SW480 (cell line): ENCODE measurements at regions not wholly inside any gene's neighbourhood (a gene's known extent, or its start where the extent isn't known, plus 50 kb on each side); places are given as distances from the start of the nearest gene placed in this dataset.
"Not testable (repeated sequence)": the region's sequence is repeated elsewhere in the genome, so short reads cannot be mapped to it uniquely, and the experiment has no call there.

Source experiments
- DNase-seq: peaks from one replicate; pipeline ENCODE4 v3.0.0-alpha.2; 2016; ENCODE audit warnings: low spot score

- DNase-seq = no peak
Measured at GRCh38 chr15:57767481-57767880, 61.0 kb downstream of the POLR2M start.

- DNase-seq = no peak
Measured at GRCh38 chr15:57769266-57769665, 62.8 kb downstream of the POLR2M start.

GRCh38 chr15:57770495-57770894, 64.0 kb downstream of the POLR2M start:
- DNase-seq = no peak

- DNase-seq = no peak
Measured at GRCh38 chr15:57772223-57772957, 65.9 kb downstream of the POLR2M start.

DNA sequence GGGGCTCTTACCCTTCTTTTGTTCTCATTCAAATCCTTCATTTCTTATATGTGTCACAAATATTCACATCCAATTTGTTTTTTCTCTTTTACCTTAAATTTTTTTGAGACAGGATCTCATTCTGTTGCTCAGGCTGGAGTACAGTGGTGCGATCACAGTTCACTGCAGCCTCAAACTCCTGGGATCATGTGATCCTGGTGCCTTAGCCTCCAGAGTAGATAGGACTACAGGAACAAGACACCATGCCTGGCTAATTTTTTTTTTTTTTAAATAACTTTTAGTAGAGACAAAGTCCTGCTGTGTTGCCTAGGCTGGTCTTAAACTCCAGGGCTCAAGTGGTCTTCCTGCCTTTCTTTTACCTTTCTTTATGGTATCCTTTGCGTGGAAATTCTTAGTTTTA, 66.5 kb downstream of the POLR2M start:
- DNase-seq = no peak

- DNase-seq = no peak
Measured at GRCh38 chr15:57777003-57777402, 70.5 kb downstream of the POLR2M start.

DNA sequence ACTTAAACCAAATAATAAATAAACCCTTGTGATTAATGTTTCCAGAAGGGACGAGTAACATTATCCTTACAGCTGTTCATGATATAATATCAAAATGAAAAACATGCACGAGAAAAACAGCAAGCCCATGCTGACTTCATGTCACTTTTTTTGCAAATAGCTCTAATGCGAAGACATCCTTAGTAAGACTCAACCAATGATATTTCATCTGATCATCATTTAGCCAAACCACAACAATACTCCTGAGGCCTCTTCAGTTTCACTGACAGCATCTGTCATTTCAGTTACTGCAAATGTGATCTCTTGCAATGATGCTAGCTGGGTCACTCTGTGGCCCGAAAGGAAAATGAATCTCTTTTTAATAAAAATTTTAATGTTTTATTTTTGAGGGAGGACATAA, 74.0 kb downstream of the POLR2M start:
- DNase-seq = no peak

DNA sequence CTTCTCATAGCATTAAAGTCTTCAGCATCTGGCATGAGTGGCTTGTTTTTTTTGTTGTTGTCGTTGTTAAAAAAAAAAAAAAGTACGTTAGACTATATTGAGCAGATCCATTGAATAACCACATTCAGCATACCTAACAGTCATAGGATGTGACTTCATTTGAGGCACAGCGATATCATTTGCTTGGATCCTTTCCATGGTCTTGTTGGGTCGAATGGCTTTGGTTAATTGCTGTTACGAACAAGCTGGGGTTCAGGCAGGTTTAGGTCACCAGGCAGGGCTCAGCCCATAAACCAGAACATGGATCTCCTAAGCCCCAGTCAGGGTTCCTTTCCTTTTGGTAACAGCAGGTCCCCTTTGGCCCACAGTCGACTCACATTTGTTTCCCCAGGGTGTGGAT, 76.2 kb downstream of the POLR2M start:
- no peak for DNase-seq

- DNase-seq = no peak
Measured at GRCh38 chr15:57784081-57784511, 77.6 kb downstream of the POLR2M start.

DNA sequence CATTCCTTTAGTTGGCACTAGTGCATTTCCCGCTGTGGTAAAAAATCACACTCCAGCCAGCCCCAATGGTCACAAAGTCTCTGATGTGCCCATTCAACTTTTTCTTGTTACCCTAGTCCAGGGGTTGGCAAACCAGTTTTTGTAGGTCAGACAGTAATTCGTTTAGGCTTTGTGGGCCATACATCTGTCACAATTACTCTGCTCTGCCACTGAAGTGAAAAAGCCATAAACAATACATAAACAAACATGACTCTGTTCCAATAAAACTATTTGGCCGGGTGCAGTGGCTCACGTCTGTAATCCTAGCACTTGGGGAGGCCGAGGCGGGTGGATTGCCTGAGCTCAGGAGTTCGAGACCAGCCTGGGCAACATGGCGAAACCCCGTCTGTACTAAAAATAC, 78.5 kb downstream of the POLR2M start:
- no peak for DNase-seq

GRCh38 chr15:57785959-57786358, 79.4 kb downstream of the POLR2M start:
- DNase-seq = no peak

- no peak for DNase-seq
Measured at GRCh38 chr15:57789225-57789624, 82.7 kb downstream of the POLR2M start.

GRCh38 chr15:57792724-57793449, 86.4 kb downstream of the POLR2M start:
- no peak for DNase-seq

DNA sequence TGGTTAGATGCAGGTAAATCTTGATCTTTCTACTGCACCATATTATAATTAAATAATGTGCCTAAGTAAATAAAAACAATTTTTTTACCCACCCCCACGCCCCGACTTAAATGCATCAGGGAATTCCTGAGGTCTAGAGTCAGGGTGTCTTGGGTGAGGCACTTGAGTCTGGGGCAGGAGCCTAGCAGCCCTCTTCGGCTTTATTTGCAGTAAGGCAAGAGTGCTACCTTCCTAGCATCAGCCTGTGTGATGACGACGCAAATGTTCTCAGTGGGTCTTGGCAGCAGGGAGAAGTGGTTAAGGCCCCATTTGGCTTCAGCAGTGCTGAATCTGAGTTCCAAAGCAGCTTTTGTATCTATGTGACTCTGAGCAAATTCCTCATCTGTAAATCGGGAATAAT, 88.7 kb downstream of the POLR2M start:
- no peak for DNase-seq

GRCh38 chr15:57796146-57796545, 89.6 kb downstream of the POLR2M start:
- no peak for DNase-seq

DNA sequence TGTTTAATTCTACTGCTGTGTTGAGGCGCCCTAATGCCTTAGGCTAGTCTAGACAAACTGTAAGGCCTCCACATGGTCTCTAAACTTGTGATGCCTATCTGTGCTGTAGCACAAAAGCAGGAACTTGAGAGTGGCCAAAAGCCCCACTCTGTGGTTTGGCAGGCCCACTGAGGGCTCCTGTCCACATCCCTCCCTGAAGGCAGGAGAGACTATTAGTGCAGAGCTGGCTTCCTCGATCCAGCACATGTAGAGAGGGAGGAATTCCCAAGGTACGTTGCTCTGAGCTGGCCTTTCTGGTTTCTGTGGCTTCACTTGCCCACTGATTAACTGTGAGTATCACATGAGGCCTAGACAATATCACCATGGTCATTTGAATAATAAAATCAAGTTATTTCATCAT, 90.6 kb downstream of the POLR2M start:
- DNase-seq = no peak

GRCh38 chr15:57797568-57798267, 91.2 kb downstream of the POLR2M start:
- no peak for DNase-seq

GRCh38 chr15:57806003-57806402, 99.5 kb downstream of the POLR2M start:
- DNase-seq = no peak

DNA sequence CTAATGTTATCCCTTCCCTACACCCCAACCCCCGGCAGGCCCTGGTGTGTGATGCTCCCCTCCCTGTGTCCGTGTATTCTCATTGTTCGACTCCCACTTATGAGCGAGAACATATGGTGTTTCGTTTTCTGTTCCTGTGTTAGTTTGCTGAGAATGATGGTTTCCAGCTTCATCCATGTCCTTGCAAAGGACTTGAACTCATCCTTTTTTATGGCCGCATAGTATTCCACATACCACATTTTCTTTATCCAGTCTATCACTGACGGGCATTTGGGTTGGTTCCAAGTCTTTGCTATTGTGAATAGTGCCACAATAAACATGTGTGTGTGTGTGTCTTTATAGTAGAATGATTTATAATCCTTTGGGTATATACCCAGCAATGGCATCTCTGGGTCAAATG, 102.8 kb downstream of the POLR2M start:
- not testable (repeated sequence) for DNase-seq

DNA sequence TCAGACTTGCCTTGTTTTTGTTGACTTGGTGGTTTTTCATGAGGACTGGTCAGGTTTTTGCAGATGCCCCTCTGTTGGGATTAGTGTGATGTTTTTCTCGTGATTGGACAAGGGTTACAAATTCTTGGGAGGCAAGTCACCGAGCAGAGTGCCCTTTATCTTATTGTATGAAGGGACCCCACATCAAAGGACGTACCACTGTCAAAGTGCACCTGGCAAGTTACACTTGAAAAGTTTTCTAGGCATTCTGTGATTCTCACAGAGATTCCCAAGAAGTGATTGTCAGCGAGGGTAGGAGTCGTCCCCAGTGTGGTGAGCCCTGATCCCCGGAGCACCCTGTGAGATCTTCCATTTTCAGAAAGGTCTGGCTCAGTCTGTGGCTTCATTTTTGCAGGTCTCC, 110.1 kb downstream of the POLR2M start:
- peak; percentile 21 for DNase-seq

DNA sequence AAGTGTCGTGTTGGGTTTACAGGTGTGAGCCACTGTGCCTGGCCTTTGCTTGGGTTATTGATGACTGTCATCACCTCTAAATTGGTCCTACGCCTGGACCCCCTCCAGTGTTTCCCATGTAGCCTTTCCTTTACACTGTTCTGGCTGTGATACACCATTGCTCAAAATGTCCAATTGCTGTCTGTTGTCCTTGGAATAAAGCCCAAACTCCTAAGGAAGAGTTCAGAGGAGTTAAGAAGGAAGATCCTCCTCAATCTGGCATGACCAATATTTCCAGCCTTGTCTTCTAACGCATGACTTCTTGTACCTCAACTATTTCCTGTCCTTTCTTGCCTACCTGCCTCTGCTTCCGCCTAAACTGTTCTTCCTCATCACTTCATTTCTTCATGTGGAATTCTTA, 113.1 kb downstream of the POLR2M start:
- no peak for DNase-seq

DNA sequence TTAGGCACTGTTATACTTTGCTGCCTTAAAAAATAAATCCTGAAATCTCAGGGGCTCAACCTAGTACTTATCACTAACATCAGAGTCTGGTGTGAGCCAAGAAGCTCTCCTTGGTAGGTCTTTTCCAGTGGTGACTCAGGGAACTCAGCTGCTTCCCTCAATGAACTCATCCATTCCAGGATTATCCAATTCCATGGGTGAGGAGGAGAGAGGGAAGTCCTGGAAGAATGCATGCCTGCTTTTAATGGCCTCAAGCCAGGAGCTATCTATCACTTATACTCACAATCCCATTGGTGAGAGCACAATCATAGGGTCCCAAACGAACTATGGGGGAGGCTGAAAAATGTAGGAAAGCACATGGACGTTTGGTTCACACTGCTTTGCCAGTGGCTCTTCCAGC, 113.6 kb downstream of the POLR2M start:
- no peak for DNase-seq

DNA sequence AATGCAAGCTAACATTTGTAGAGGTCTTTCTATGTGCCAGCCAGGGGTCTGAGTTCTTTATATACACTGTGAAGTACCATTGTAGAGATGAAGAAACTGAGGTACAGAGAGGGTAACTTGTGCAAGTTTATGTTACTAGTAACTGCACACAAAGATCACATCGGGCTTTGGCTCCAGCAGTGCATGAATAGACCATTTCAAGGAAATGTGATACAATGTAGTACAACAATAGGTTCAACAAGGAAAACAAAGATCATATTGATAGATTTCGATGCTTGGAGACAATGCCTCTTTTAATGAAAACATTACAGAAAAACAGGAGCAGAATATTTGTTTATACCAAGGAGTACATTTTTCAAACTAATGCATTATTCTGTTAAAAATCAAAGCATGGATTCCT, 115.3 kb downstream of the POLR2M start:
- no peak for DNase-seq
